Inferior parietal cortex (tissue), 1 donor: ENCODE measurements at regions not wholly inside any gene's neighbourhood (a gene's known extent, or its start where the extent isn't known, plus 50 kb on each side); places are given as distances from the start of the nearest gene placed in this dataset.
"Not testable (repeated sequence)": the region's sequence is repeated elsewhere in the genome, so short reads cannot be mapped to it uniquely, and the experiment has no call there.

ENCODE experiments used
- DNase-seq: peaks from one replicate; pipeline ENCODE4 v3.0.0-alpha.2; 2016; ENCODE audit errors: extremely low spot score

DNA sequence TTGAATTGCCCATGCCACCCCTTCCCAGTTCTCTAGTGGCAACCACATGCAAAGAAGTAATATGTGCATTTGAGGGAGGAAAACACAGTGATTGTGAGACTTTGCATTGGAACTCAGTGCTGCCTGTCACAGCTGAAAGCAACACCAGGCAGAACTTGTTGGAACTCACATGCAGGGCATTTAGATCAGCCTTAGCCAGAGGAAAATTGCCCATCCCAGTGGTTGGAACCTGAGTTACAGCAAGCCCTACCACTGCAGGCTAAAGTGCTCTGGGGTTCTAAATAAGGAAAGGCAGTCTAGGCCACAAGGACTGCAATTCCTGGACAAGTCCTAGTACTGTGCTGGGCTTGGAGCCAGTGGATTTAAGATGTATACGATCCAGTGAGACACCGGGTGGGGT, 245.3 kb upstream of the UFL1 start:
- DNase-seq: no peak

DNA sequence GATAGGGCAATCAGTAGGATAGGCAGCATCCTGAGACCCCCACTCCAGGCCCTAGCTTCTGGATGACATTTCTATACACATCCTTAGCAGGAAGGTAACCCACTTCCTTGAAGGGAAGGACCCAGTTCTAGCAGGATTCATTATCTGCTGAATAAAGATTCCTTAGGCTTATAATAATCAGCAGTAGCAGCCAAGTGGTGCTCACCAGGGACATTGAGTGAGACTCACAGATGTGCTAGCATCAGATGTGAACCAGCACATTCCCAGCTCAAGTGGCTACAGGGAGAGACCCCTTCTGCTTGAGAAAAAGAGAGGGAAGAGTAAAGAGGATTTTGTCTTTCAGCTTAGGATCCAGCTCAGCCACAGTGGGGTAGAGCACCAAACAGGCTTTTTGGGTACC, 244.8 kb upstream of the UFL1 start:
- no peak for DNase-seq

DNA sequence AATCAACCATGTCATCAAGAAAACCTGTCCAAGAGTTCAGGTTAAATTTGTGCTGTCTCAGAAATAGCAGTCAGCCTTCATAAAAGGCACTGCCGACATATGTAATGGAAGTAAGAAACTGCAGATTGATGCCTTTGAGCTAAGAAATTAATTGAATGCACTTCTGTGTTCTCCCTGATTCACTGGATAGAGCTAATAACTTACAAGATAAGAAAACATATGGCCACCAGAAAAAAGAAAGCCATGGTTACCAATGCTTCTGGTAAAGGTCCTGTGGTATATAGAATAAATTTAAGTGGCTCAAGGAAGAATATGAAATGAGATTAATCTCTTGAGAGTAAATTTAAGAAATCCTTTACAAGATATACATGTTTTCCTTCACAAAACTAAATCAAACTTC, 242.5 kb upstream of the UFL1 start:
- no peak for DNase-seq

DNA sequence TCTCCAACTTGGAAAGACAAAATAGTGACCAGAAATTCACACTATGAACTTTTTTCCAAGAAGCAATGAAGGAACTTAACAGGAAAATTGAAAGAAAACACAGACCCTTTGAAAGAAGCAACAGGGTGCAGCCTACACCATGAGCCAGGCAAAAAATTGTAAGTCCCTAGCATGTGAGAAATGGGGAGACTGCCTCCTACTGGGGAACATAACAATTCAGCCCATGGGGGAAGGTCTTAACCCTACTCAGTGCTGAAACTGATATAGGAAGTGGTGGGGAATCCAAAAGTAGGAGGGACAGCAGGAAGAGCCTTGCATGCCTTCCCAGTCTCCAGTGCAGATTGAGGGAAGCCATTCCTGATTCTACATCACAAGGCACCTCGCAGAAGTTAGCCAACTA, 235.1 kb upstream of the UFL1 start:
- DNase-seq: no peak

DNA sequence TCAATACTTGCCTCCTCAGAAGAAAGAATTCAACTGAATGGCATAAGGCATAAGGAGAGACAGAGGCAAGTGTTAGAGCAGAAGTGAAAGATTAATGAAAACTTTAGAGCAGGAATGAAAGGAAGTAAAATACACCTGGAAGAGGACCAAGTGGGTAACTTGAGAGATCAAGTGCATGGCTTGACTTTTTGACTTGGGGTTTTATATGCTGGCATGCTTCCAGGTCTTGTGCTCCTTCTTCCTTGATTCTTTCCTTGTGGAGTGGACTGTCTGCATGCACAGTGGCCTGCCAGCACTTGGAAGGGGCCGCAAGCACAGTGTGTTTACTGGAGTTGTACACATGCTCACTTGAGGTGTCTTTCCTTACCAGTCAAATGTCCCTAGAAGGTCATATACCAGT, 222.1 kb upstream of the UFL1 start:
- DNase-seq: no peak

DNA sequence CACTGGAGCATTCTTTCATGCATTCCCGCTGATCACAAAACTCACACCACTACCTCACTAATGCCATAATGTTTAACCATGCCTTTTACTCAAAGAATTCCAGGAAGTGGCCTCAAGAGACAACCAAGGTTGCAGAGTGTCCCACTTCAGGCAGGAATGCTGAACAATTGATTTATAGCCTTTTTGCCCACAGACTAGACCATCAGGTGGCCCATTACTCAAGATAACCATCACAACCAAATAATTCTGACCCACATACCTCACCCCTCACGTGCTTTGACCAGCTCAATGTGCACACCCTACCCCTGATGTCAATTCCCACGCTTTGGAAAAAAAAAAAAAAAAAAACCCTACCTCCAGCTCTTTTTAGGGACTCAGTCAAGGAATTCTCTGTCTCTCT, 220.6 kb upstream of the UFL1 start:
- no peak for DNase-seq

DNA sequence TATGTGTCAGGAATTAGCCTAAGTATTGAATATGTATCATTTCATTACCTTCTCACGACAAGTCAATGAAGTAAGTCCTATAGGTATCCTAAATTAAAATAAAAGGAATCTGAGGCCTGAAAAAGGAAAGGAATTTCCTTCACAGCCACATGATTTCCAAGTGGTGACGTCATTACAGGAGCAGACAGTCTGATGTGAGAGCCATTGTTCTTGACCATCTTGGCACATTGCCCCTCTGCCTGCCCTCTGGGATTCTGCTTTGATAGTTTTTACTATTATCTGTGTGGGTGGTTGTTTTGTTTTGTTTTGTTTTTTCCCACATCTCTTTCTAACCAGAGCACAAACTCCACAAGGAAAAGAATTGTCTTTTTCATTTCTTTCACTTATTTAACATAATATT, 219.8 kb upstream of the UFL1 start:
- DNase-seq: no peak

DNA sequence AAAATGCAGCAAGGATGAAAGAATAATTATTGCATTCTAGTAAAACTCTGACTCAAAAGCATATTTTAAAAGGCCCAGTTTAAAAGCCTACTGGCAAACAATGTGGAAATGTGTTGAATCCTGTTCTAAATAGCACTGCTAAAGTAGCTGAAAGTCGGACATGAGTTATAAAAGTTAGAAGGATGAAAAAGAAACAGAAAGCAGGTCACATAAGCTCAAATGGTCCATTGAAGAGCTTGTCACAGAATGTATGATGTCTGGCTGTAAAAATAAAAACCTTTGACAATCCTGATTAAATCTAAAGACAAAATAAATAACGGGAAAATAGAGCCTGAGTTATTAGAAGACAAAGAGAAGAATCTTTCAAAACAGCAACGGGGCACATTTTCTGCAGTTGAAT, 218.6 kb upstream of the UFL1 start:
- no peak for DNase-seq

DNA sequence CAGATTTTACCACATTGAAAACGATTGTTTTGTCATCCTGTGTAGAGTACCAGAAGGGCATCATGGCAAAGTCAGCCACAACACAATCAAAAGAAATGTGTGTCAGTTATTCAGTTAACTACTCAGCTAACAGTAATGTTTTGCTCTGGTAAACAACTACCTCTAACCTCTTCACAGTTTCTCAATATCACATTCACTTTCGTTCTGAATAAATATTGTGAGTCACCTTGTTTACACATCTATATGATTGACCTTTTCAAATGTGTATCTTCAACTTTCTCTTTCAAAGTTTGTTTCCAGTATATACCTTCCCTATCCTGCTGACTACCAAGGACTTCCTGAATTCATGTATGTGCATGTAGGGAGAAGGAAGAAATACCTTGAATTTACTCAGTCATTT, 216.6 kb upstream of the UFL1 start:
- no peak for DNase-seq

DNA sequence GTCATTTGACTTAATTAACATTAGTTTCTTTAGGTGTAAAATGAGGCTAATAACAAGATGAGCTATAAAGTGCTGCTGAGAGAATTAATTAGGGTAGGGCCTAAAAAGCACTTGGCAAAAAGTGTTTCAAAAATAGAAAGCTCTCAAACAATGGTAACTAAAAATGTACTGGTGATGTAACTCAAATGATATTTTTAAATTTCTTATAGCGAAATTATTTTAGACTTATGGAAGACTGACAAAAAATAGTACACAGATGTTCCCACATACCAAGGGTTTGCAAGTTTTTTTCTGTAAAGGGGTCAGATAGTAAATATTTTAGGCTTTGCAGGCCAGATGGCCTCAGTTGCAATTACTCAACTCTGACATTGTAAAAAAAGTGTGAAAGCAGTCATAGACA, 190.7 kb upstream of the UFL1 start:
- no peak for DNase-seq

DNA sequence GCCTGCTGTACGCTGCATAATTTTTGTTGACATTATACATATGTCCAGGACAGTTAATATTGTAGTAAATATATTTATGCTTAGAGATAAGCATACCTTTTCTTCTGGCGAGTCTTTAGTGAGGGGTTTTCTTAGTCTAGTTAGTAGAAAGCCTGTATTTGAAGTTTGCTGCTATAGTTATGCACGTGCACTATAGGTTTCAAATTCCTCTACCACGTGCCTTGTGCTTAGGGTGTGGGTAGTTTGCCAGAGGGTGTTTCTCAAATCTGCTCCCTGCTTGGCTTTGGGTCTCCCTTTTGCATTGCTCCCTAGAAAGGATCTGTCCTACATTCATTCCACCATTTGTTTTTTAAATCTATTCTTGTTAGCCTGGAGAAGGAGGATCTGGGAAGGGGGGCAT, 181.4 kb upstream of the UFL1 start:
- DNase-seq: no peak

DNA sequence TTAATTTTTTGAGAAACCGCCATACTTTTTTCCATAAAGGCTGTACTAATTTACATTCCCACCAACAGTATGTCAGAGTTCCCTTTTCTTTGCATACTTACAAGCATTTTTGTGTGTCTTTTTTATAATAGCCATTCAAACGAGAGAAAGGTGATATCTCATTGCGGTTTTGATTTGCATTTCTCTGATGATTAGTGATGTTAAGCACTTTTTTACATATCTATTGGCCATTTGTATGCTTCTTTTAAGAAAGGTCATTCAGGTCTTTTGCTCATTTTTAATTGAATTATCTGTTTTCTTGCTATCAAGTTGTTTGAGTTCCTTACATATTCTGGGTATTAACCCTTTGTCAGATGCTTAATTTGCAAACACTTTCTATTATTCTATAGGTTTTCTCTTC, 176.1 kb upstream of the UFL1 start:
- no peak for DNase-seq

DNA sequence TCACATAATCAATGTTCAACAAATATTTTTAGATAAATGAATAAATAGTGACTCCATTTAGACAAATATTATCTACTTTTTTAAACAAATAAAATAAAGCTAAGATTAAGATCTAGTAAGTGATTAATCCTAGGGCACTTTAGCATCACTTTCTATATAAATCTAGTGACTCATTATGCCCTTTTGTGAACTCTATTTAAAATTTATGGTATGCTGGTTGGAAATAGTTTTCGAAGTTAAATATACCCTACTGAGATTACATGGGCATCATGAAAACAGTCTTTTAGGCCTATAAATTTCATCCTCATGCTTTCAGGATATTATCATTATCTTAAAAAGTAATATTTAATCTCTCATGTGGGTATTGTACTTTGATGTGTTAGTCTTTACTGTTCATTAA, 140.4 kb upstream of the UFL1 start:
- no peak for DNase-seq

DNA sequence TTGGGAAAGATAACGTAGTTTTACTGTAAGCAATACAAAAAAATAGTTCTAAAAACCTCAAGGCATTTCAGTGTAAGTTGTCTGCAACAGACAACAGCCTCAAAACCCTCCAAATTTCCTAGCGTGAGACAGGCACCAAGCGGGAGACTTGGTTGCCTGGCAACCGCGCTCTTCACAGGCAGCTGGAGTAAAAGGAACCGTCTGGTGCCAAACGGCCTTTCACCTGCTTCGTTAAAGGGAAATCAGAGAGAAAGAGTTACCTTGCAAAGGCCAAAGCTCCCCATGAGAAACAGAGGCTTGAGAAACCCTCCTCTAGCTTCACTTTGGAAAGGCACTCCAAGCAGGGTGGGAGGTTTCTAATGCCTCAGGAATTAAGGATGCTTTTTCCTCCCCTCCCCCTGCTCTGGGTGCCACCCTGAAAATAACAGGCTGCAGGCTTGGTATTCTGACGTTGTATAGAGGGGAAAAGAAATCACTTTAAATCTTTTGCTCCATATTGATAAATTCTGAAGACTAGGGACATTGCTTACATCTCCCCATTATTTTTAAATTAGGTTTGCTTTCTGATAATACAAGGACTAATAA, 129.7 kb upstream of the UFL1 start:
- peak; percentile 72 for DNase-seq

DNA sequence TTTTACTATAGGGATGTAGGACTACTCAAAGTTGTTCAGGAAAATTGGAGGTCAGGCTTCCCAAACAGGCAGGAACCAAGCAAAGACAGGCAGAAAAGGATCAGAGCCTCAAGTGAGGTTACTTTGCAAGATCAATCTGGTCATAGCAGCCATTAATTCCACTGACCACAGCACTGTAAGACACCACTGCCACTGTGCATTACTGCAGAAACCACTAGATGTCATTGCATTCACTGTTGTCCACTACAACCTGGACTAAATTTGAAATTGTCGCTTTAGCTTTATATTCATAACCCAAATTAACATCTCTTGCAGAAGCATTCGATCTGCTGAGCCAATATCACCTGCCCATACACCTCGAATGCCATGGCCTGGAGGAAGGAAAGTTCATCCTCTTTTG, 126.9 kb upstream of the UFL1 start:
- DNase-seq: no peak

DNA sequence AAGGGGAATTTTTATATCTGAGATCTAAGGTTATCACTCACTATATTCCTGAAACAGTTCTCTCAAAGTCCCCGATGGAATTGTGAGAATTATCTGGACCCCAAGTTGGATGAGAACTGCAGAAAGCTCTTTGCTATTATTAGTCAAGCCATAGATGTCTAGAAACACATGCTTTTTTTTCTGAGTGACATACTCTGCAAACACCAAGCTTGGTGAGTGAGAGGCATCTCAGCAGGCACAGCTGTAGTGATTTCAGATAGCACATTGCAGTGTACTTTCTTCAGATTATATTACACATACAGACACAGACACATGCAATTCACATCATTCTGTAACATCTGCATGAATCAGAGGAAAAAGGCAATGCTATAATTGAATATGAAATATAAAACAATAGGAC, 111.1 kb upstream of the UFL1 start:
- DNase-seq: no peak

DNA sequence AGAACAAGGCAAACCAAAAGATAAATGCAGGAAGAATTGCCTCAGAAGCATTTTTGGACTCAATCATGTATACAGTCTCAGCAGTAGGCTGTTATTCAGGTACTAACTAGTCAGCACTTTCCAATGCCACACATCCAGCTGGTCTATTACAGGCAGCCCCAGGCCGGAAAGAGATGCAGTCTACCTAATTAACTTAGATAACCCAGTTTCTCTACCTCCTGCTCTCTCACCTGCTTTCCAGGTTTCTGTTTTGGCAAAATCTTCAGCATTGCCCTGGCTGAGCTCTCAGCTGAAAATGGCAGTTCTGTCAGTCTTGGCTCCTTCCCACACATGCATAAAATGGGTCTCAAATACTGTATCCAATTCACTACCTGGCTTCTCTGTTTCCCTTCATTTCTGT, 101.3 kb upstream of the UFL1 start:
- DNase-seq: no peak

DNA sequence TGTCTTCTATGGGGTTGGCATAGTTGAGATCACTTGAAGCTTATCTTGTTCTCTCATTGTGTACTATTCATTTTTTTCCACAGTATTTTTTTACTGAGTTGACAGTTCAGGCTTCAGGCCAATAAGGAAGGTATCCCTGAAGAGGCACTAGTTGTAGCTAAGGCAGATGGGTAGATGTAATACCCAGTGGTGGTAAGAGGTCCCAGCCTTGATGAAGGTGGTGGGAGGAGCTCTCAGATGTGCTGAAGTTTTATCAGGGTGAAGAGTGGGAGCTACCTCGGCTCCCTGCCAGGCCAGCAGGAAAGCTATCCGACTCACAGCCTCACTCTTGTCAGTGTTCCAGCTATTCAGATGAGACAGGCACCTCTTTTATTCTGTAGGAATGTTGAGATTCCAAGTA, 87.7 kb upstream of the UFL1 start:
- DNase-seq: no peak

DNA sequence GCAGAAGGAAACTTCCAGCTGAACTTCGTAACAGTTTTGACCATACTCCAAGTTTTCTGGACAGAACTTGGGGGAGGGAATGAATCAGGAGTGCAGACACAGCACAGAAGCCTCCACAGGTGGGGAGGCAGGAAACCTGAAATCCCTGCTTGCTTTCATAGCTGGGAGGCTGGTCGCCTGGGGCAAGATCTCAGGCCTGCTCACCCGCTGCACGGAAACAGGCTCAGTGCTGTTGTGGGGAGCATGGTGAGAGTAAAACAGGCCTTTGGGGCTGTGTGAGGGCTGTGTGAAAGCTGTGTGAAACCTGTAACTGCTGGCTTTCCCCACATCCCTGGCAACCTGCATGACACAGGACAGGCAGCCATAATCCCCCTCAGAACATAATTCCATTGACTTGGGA, 85.2 kb upstream of the UFL1 start:
- DNase-seq: no peak

DNA sequence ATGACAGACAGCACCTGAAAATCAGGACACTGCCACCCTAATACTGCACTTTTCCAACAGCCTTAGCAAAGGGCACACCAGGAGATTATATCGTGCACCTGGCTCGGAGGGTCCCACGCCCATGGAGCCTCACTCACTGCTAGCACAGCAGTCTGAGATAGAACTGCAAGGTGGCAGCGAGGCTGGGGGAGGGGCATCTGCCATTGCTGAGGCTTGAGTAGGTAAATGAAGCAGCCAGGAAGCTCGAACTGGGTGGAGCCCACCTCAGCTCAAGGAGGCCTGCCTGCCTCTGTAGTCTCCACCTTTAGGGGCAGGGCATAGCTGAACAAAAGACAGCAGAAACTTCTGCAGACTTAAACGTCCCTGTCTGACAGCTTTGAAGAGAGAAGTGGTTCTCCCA, 84.4 kb upstream of the UFL1 start:
- DNase-seq: not testable (repeated sequence)

DNA sequence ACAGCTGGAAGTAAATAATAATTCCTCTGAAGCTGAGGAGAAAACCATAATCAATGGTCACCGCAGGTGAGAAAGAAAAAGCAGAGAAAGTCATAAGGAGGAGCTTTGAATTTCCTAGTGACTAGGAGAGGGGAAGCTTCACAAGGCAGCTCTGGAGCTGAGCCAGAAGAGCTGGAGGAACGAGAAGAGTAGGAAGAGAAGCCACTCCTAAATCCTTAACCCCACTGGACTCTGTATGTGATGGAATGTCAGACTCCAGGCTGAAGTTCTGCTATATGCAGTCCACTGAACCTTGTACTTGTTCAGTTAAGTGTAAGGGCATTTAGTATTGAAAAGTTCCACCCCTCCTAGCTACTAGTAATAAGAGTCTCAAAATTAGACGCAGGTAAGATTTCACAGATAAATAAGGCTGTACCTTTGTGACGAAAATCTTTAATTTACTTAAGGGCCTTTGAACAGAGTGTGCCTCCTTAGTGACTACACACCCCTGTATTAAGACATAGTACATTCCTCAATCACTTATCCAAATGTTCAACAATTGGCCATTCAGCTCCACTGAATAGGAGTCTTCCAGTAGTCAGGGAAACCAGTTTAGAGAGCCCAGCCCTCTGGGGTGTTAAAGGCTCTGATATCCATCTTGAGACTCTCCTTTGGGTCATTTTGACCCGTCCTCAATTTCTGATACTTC, 71.4 kb upstream of the UFL1 start:
- DNase-seq: no peak

DNA sequence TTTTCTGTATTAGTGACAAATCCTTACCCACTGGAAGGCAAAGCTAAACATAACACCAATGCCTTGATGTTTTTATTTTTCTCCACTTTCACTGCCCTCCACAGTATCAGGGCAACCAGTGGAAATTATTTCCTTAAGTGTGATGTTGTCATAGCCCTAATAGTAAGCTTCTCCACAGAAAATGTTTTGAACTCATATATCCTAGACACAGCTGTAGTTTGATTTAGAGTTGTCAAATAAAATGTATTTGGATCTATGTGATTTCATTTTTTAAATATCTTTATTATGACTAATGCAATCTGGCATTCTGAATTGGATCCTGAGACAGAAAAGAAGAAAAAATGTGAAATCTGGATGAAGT, 70.9 kb upstream of the UFL1 start:
- no peak for DNase-seq

DNA sequence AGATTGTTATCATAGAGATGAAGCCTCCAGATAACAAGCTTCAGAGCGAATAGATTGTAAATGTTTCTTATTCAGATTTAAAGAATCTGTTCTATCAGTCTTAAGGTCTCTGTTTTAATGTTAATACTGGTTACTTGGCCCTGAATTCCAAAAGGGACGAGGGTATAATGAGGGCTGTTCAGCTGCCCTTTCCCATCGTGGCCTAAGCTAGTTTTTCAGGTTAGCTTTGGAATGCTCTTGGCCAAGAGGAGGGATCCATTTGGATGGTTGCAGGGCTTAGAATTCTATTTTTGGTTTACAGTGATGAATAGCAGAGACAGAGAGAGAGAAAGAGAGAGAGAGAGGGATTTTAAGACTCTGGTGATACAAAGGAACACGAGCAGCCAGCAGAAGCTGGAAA, 62.8 kb upstream of the UFL1 start:
- no peak for DNase-seq

DNA sequence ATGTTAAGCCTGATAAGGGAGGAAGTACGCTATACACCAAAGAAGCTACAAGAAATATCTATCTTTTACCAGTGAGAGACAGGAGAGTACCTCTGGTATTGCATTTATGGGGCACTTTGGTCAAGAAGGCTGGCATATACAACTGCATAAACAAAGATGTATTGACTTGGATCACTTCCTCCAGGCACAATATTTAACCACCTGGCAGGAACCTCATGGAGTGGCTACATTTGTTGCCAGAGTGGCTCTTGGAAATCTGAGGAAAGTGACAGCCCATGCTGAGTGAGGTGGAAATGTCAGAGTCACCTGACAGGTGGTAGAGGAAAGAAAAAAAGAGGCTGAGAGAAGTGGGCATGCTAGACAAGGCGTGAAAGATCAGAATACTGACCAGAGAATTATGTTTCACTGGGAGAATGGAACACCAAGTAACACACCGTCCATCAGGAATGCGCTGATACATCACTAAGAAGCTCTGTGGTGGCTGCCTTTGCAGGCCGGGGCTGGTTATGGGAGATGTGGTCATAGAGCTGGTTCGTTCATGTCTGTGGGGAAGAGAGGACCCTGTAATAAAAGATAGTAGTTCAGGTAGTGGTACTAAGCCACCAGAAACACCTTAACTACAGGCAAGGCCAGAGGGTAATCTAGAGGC, 61.4 kb upstream of the UFL1 start:
- DNase-seq: no peak
